Ishikawa (cell line): ENCODE measurements at regions not wholly inside any gene's neighbourhood (a gene's known extent, or its start where the extent isn't known, plus 50 kb on each side); places are given as distances from the start of the nearest gene placed in this dataset.

Experiments used
- CEBPB ChIP-seq: IDR thresholded peaks from 2 replicates; pipeline ENCODE4 v1.6.1; 2012
- CREB1 ChIP-seq: IDR thresholded peaks from 2 replicates; pipeline ENCODE4 v1.6.1; 2012; ENCODE audit warnings: low read depth
- EP300 ChIP-seq: IDR thresholded peaks from 2 replicates; pipeline ENCODE4 v1.6.1; 2012; ENCODE audit warnings: borderline replicate concordance
- FOXM1 ChIP-seq: IDR thresholded peaks from 2 replicates; pipeline ENCODE4 v1.6.1; 2012; ENCODE audit warnings: low read depth, borderline replicate concordance
- MAX ChIP-seq: IDR thresholded peaks from 2 replicates; pipeline ENCODE4 v1.6.1; 2012
- RAD21 ChIP-seq: IDR thresholded peaks from 2 replicates; pipeline ENCODE4 v1.6.1; 2012; ENCODE audit warnings: low read depth
- REST ChIP-seq: IDR thresholded peaks from 2 replicates; pipeline ENCODE4 v1.6.1; 2012; ENCODE audit warnings: low read depth, mild to moderate bottlenecking
- TAF1 ChIP-seq: IDR thresholded peaks from 2 replicates; pipeline ENCODE4 v1.6.1; 2012; ENCODE audit warnings: low read depth, mild to moderate bottlenecking
- YY1 ChIP-seq: IDR thresholded peaks from 2 replicates; pipeline ENCODE4 v1.6.1; 2012; ENCODE audit warnings: low read depth

GRCh38 chr11:32034149-32034548, 56.7 kb upstream of the RCN1 start:
- TF ChIP-seq CREB1 (no peak), RAD21 (no peak), EP300 (no peak), REST (no peak), TAF1 (no peak), MAX (no peak), YY1 (no peak), FOXM1 (no peak), CEBPB (no peak)
